Stromal cell of bone marrow (primary cell): ENCODE measurements at regions not wholly inside any gene's neighbourhood (a gene's known extent, or its start where the extent isn't known, plus 50 kb on each side); places are given as distances from the start of the nearest gene placed in this dataset.

Experiments
- DNase-seq: peaks from one replicate; pipeline ENCODE4 v3.0.0-alpha.2; 2012; ENCODE audit warnings: low read depth

DNA sequence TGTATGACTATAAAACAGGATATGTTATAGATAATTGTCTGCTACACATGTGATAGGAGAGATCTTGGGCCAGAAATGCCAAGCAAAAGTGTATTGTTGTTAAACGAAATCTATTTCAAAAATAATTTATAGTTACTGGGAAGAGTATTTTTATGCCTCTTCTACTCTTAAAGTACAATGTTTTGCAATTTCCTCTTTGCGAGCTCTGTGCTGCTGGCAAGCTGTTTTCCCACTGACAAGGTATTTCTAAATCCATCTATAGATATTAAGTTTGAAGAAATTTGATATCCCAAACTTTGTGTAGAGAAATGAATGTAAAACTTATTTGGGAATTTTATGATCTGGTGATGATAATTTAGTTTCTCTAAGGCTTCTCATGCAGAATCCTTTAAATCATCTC, 63.3 kb upstream of the PTGFR start:
- no peak for DNase-seq

DNA sequence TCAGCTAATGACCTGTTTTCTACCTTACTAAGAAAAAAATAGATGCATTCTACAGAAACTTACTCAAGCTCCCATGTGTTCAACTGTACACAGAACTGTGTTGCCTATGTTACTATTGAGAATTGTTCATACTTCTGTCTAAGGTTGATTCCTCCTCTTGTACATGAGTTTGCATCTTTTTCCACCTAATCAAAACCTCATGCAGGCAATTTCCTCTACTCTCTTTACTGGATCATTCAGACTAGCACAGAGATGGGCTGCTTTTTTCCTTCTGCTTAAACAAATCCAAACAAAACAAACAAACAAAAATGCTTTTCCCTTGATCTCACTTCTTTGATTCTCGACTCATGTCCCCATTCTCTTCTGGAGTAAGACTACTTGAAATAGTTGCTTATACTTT, 58.8 kb upstream of the PTGFR start:
- DNase-seq: no peak

DNA sequence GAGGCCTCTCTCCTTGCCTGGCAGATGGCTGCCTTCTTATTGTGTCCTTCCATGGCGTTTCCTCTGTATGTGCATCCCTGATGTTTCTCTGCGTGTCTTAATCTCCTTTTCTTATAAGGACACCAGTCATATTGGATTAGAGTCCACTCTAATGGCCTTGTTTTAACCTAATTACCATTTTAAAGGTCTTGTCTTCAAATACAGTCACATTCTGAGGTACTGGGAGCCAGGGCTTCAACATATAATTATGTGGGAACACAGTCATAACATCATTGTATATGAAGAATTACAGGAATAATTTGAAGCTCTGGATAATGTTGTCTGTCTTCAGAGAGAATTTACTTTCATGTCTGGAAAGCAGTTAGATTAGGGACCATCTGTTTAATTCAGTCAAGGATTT, 56.4 kb upstream of the PTGFR start:
- DNase-seq: no peak

DNA sequence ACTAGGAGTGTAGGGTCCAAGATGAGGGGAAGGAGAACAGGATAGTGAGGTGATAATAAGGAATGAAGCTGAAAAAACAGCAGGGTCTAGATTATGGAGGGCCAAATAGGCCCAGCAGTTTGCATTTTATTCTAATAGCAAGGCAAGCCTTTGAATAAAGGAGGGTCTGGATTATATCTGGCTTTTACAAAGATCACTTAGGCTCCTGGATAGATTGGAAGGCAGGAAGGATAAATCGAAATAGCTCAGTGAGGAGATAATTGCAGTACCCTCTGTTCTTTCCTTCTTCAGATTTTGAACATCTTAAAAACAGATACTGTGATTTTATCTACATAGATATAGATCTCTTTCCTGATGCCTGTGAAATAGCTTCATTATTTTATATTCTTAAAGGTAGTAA, 53.8 kb upstream of the PTGFR start:
- DNase-seq: no peak

DNA sequence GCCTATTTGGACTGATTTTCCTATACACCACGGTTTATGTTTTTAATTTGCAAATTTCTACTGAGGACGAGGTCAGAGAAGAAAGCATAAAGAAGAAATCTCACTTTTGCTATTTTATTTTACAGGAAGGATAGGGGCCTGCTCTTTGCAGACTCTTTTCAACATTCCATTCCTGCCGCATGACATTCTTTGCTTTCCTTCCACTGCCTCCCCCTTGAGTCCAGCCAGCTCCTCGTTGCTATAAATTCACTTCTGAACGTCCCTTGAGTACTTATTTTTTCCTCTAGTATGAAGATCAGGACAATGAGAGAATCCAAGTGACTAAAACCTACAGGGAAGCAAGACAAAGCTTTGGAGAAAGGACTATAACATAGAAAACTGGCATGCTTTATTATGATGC, 53.4 kb upstream of the PTGFR start:
- DNase-seq: no peak

DNA sequence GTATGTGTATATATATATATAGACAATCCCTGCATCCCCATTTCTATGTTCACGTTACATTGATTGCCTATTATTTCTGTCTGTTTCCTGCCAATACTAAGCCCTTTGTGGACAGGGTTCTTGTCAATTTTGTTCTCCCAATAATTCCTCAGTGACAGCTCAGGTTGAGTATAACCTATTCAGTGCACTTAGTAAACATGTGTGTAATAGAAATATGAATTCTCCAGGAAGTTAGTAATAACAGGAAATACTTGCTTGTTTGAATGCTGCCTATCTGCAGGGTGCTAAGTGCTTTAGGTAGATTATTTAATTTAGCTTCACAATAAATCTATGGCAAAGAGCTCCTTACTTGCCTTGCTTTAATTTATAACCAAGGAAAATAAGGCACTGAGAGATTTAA, 52.8 kb upstream of the PTGFR start:
- no peak for DNase-seq

DNA sequence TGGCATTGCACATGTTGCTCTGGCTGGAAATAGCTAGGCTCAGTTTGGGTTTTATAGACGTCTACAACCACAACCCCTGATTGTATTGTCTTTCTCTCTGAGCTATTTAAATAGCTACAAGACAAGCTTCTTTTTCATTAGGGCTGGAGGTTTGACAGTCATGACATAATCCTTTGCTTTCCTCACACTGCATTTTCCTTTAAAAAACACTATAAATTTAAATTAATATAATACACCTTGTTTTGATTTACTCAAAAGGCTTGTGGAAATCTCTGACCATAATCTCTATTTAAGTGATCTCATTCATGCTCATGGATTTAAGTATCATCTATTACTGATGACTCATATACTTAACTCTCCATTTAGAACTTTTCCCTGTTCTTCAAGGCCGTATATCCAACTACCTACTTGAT, 50.4 kb upstream of the PTGFR start:
- DNase-seq: no peak
